SK-N-SH (cell line): ENCODE measurements at regions not wholly inside any gene's neighbourhood (a gene's known extent, or its start where the extent isn't known, plus 50 kb on each side); places are given as distances from the start of the nearest gene placed in this dataset.

Experiments
- CTCF ChIP-seq: fragments of 200-600 bp; sonication (generic); IDR thresholded peaks from 2 replicates; pipeline ENCODE4 v1.6.1; 2017; ENCODE audit warnings: antibody characterized with exemption, mild to moderate bottlenecking, moderate library complexity
- MAX ChIP-seq: IDR thresholded peaks from 2 replicates; pipeline ENCODE4 v1.4.0; 2012; ENCODE audit warnings: low read depth
- RCOR1 ChIP-seq: fragments of 150-350 bp; IDR thresholded peaks from 2 replicates; pipeline ENCODE4 v1.6.1; 2017; ENCODE audit warnings: antibody characterized with exemption, low read length
- TAF1 ChIP-seq: IDR thresholded peaks from 2 replicates; pipeline ENCODE4 v1.6.1; 2012; ENCODE audit warnings: low read depth, mild to moderate bottlenecking, low read length, moderate library complexity, borderline replicate concordance

DNA sequence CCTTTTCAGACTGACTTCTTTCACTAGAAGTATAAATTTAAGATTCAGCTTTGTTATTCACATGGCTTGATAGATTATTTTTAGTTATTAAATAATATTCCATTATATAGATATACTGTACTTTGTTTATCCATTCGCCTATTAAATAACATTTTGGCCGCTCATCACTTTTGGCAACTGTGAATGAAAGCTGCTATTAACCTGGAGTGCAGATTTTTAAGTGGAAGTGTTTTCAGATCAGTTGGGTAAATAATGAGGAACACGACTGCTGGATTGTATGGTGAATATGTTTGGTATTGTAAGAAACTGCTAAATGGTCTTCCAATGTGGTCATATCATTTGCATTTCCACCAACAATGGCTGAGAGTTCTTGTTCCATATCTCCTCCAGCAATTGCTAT is 97.6 kb upstream of the ZNF804B start:
- TF ChIP-seq TAF1 = no peak
- no peak for TF ChIP-seq CTCF
- TF ChIP-seq MAX = no peak
- TF ChIP-seq RCOR1 = no peak
